ENCODE measurements at regions not wholly inside any gene's neighbourhood (a gene's known extent, or its start where the extent isn't known, plus 50 kb on each side); places are given as distances from the start of the nearest gene placed in this dataset.

DNA sequence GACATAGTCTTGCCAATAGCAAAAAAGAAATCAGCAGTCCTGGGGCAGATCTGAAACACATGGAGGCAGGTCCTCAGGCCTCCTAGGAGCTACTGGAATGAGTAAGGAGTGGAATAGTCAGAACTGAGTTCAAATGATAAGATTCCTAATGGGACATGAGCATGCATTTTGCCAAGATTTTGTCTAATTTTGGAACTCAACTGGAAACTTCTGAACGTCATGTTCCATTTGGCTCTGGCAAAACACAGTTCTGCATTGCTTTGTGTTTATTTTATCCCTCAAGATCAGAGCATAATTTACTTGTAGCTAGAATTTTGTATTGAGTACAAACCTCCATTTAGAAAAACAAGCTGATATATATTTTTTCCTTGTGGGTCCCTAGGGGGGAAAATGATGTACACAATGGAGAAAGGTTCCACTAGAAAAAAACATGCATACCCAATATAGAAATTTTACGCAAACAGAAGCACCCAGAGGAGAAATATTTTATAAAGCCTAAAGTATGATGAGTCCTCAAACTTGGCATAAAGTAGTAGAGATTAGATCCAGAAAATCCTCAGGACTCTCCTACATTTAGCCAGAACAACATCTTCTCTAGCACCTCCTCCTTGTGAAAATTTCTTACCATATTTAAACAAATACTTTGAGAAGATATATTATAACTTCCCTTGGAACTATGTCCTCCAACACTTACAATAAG, 149.0 kb upstream of the SERP2 start:
- DNase-seq: peak; percentile 53

DNA sequence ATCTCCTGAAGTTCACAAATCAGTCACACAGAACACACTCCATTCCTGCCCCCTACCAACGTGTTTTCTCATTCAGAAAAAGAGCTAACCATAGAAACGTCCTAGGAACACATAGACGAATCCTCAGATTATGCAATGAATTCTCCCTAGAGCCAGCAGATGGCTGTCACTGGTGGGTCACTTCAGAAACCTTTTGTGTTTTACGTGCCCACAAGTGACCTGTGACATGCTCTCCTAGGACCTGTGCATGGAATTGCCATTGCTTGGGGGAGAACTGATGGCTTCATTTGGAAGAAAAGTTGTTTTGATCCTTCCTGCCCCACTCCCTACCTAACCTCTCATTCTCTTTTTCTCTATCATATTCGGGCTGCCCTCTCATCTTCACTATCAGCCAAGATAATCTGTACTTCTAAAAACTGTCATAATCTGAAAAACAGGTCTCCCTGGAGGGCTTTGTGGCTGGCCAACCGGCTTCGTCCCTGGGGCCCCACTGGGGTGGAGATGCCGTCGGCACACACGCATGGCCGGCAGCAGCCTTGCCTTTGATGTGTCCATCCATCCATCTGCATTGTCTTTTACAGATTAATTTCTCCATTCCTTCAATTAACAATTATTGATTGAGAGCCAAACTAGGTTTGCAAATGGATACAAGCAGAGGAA, 144.1 kb upstream of the SERP2 start:
- no peak for DNase-seq

GRCh38 chr13:44230071-44230470, 143.6 kb upstream of the SERP2 start:
- no peak for DNase-seq

DNA sequence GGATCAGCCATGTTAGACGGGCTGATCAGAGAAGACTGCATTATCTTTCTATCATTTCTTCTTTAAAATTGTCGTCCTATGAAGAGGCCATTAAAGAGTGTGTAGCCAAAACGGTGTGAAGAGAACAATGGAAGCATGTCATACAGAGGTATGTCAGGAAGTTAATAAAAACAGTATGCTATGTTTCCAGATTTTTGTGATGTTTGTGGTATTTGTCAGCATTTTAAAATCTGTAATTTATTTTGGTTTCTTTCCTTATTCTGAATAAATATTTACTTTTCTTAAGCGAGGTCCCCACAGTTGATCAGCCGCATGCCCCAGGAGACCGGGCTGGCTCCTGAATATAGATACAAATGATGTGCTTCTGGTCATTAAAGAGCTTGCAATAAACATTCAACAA, 142.9 kb upstream of the SERP2 start:
- no peak for DNase-seq

GRCh38 chr13:44231786-44232516, 141.7 kb upstream of the SERP2 start:
- DNase-seq: no peak

DNA sequence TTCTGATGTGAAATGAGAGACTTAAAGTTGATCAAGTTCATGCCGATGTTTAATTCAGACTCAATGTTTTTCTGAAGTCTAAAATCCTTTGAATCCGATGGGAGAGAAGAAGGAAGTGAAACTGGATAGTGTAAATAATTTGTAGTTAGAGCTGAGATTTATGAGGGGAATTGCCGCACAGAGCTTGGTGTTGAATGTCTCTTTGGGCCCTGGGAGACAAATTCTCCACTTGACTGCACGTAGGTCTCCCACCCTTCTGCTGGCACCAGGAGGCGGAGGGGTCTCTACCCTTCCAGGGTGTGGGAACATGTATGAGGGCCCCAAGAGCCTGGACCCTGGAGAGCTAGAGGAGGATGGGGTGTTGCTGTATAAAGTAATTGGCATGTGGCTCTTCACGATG, 140.8 kb upstream of the SERP2 start:
- no peak for DNase-seq

DNA sequence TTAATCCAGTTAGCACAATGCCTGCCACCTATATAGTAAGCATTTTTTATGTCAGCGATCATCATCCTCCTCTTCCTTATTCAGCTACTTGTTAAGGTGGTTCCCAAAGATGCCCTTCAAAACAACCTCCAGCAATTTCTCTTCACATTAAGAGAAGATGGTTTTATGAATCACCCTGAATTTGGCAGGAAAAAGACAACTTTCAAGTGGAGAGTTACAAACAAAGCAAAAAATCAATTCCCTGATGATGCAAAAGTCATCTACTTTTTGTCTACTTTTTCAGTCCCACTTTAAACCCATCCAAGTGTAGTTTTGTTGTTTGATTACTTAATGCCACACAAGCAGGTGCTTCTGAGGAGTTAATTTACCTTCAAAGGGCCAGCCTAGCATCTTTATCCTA, 139.1 kb upstream of the SERP2 start:
- DNase-seq: no peak

DNA sequence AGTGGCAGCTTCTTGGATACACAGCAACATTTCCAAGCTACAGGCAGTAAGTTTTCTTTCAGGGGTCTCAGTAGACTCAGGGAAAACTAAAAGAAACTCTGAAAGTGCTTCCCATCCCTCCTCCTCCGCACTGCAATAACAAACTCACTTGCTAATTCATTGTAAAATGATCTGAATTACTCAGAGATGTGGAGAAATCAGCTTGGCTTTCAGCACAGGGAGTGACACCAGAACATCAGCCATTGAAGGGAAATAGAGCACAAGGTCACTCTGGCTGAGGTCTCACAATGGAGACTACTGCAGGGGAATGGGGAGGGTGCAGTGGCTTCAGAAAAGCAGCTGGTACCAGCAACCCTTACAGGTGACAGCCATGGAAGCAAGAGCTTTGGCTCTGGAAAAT, 137.3 kb upstream of the SERP2 start:
- no peak for DNase-seq

GRCh38 chr13:44236801-44237207, 136.8 kb upstream of the SERP2 start:
- DNase-seq: no peak

DNA sequence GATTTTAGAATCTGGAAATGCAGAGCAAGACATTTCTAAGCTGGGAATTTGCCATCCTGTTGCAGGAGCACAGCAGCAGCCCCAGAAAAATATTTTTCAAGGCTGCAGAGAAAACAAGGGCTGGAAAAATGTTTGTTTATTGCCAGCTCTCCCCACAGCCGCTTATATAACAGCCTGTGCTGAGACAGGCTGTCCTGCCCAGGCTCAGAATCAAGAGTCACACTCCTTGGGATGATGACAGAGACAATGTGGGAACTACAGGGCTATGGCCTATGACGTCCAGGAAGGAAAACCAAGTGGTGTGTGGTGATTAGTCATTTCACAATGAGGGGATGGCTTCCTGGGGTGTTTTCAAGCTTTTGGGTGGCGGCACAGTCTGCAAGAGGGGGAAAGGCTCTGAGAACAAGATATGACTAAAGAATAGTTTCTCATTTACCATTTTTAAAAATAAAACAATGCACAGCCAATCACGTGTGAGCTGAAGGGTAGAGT, 136.3 kb upstream of the SERP2 start:
- peak; percentile 68 for DNase-seq

GRCh38 chr13:44237881-44238421, 135.7 kb upstream of the SERP2 start:
- DNase-seq: peak; percentile 74

DNA sequence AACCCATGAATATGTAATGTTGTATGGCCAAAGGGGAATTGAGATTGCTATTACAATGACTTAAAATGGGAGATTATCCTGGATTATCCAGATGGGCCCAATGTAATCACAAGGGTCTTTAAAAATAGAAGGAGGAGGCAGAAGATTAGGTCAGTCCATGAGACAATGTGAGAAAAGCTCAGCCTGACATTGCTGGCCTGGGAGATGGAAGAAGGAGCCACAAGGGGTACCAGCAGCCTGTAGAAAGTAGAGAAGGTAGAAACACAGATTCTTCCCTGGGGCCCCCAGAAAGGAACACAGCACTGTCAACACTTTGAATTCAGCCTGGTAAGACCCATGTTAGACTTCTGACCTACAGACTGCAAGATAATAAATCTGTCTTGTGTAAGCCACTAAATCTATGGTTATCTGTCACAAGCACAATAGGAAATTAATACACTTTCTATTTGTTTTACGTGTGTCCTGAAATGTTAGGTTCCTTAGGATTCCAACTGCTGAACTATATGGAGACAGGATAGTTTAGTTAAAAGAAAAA, 132.9 kb upstream of the SERP2 start:
- DNase-seq: no peak

GRCh38 chr13:44241638-44242037, 132.0 kb upstream of the SERP2 start:
- no peak for DNase-seq

GRCh38 chr13:44242766-44243165, 130.9 kb upstream of the SERP2 start:
- no peak for DNase-seq

GRCh38 chr13:44243198-44243857, 130.3 kb upstream of the SERP2 start:
- DNase-seq: no peak

DNA sequence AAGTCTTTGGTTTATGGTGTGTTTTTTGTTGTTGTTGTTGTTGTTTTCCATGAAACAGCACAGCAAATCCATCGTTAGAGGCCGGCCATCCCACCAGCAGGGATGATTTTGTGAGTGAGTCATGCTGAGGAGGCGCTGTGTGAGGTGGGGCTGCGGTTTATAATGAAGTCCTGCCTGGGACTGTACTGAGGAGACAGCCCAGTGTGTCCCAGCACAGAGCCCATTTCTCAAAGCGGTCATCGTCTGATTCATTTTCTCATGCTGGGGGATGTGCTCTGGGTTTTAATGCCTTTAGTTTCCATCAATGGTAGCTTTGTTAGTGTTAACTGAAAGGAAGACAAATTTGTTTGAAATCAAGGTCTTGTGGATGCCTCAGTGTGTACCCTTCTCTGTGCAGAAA, 129.3 kb upstream of the SERP2 start:
- no peak for DNase-seq

DNA sequence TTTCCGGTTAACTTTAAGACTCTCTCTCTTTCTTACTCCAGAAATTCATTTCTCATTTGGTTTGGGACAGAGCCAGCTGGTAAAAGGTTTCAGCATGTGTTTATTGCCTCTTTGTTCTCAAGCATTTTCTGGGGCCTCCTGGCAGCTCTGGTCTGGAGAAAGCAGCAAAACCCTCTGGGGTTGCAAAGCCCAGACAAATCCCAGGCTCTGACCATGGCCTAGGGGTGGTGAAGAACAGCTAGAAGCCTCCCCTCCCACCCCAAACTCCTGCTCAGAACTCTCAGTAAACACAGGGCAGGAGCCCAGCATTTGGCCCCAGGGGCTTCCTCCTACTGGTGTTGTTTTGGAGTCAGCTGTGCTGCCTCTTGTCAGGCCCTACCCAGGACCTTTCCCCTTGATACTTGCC, 124.2 kb upstream of the SERP2 start:
- peak; percentile 79 for DNase-seq

GRCh38 chr13:44252938-44253337, 120.7 kb upstream of the SERP2 start:
- DNase-seq: no peak

GRCh38 chr13:44255771-44256364, 117.8 kb upstream of the SERP2 start:
- DNase-seq: no peak

DNA sequence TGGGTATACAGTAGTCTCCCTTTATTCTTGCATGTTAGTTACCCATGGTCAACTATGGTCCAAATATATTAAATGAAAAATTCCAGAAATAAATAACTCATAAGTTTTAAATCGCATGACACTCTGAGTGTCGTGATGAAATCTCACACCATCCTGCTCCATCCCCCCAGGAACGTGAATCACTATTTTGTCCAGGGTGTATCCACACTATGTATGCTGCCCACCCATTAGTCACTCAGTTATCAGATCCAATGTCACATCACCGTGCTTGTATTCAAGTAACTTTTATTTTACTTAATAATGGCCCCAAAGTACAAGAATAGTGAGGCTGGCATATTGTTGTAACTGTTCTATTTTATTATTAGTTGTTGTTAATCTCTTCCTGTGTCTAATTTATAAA, 115.8 kb upstream of the SERP2 start:
- no peak for DNase-seq

GRCh38 chr13:44259045-44260027, 114.3 kb upstream of the SERP2 start:
- no peak for DNase-seq
